ENCODE measurements at regions not wholly inside any gene's neighbourhood (a gene's known extent, or its start where the extent isn't known, plus 50 kb on each side); places are given as distances from the start of the nearest gene placed in this dataset.

- no peak for DNase-seq (ENCODE audit: low read depth, low spot score)
Measured at GRCh38 chr1:68331117-68331865, 99.0 kb upstream of the WLS start.

GRCh38 chr1:68330391-68330790, 98.1 kb upstream of the WLS start:
- DNase-seq (ENCODE audit: low read depth, low spot score), result no peak

GRCh38 chr1:68329096-68329835, 96.9 kb upstream of the WLS start:
- no peak for DNase-seq (ENCODE audit: low read depth, low spot score)

- DNase-seq (ENCODE audit: low read depth, low spot score), result no peak
Measured at GRCh38 chr1:68328490-68328889, 96.2 kb upstream of the WLS start.

- no peak for DNase-seq (ENCODE audit: low read depth, low spot score)
Measured at GRCh38 chr1:68327414-68327813, 95.1 kb upstream of the WLS start.

GRCh38 chr1:68326481-68326880, 94.2 kb upstream of the WLS start:
- no peak for DNase-seq (ENCODE audit: low read depth, low spot score)

GRCh38 chr1:68324316-68324715, 92.0 kb upstream of the WLS start:
- no peak for DNase-seq (ENCODE audit: low read depth, low spot score)

GRCh38 chr1:68322837-68323687, 90.7 kb upstream of the WLS start:
- no peak for DNase-seq (ENCODE audit: low read depth, low spot score)

- DNase-seq (ENCODE audit: low read depth, low spot score), result no peak
Measured at GRCh38 chr1:68322096-68322495, 89.8 kb upstream of the WLS start.

- peak; percentile 85 for DNase-seq (ENCODE audit: low read depth, low spot score)
Measured at GRCh38 chr1:68321084-68321685, 88.9 kb upstream of the WLS start.

GRCh38 chr1:68320349-68320748, 88.0 kb upstream of the WLS start:
- peak; percentile 85 for DNase-seq (ENCODE audit: low read depth, low spot score)

GRCh38 chr1:68319907-68320306, 87.6 kb upstream of the WLS start:
- DNase-seq (ENCODE audit: low read depth, low spot score), result no peak

- no peak for DNase-seq (ENCODE audit: low read depth, low spot score)
Measured at GRCh38 chr1:68317543-68317942, 85.2 kb upstream of the WLS start.

- no peak for DNase-seq (ENCODE audit: low read depth, low spot score)
Measured at GRCh38 chr1:68314151-68314780, 81.9 kb upstream of the WLS start.

GRCh38 chr1:68313735-68314134, 81.4 kb upstream of the WLS start:
- no peak for DNase-seq (ENCODE audit: low read depth, low spot score)

- no peak for DNase-seq (ENCODE audit: low read depth, low spot score)
Measured at GRCh38 chr1:68308034-68308433, 75.7 kb upstream of the WLS start.

- peak; percentile 51 for DNase-seq (ENCODE audit: low read depth, low spot score)
Measured at GRCh38 chr1:68307378-68307787, 75.1 kb upstream of the WLS start.

- DNase-seq (ENCODE audit: low read depth, low spot score), result no peak
Measured at GRCh38 chr1:68301471-68302001, 69.2 kb upstream of the WLS start.

- DNase-seq (ENCODE audit: low read depth, low spot score), result no peak
Measured at GRCh38 chr1:68294367-68295066, 62.2 kb upstream of the WLS start.

- peak; percentile 95 for DNase-seq (ENCODE audit: low read depth, low spot score)
Measured at GRCh38 chr1:68293609-68294366, 61.5 kb upstream of the WLS start.
